GM10248 (cell line): ENCODE measurements at regions not wholly inside any gene's neighbourhood (a gene's known extent, or its start where the extent isn't known, plus 50 kb on each side); places are given as distances from the start of the nearest gene placed in this dataset.

ENCODE experiments used
- CTCF ChIA-PET: fragments of 300-600 bp; sonication (Branson Sonifier 250); formaldehyde crosslinking; extraction: SDS; loops from one replicate; lab custom pipeline; 2021; ENCODE audit warnings: antibody characterized with exemption; lab: Yijun Ruan, JAX
- POLR2A ChIA-PET: fragments of 350-650 bp; sonication (Branson Sonifier 250); formaldehyde crosslinking; extraction: SDS; loops from one replicate; lab custom pipeline; 2020; ENCODE audit warnings: antibody characterized with exemption; lab: Yijun Ruan, JAX
- DNase-seq: peaks from one replicate; pipeline ENCODE4 v3.0.0; 2012; ENCODE audit errors: extremely low spot score
- TF ChIP-seq, protein P1 (sequence below): IDR thresholded peaks from 2 replicates; pipeline ENCODE4 v1.5.1; 2012; ENCODE audit warnings: mild to moderate bottlenecking, low read depth; ENCODE audit errors: extremely low read depth, missing control alignments, control extremely low read depth

DNA sequence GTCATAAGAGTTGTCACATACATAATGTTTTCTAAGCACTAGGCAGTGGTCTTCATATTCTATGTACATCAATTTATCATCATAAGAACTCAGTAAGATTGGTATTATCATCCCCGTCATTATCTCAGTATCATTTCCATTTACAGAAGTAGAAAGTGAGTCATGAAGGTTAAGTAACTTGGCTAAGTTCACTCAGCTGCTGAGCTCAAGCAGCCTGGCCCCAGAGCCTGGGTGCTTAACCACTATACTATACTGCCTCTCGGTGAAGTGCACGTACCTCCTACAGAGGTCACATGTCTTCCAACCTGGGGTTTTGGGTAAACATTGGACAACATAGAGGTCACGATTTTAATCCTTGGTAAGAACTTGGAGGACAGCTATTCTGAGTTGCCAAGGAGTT lies 161.5 kb upstream of the GATB start:
- DNase-seq: no peak
- ChIA-PET CTCF (interaction anchor here (1.2 kb wide), 1 partner anchor 10 kb away, joined by 4 read pairs; no protein-coding TSS in a partner anchor), POLR2A (no interaction called here)
- TF ChIP-seq, protein P1, sequence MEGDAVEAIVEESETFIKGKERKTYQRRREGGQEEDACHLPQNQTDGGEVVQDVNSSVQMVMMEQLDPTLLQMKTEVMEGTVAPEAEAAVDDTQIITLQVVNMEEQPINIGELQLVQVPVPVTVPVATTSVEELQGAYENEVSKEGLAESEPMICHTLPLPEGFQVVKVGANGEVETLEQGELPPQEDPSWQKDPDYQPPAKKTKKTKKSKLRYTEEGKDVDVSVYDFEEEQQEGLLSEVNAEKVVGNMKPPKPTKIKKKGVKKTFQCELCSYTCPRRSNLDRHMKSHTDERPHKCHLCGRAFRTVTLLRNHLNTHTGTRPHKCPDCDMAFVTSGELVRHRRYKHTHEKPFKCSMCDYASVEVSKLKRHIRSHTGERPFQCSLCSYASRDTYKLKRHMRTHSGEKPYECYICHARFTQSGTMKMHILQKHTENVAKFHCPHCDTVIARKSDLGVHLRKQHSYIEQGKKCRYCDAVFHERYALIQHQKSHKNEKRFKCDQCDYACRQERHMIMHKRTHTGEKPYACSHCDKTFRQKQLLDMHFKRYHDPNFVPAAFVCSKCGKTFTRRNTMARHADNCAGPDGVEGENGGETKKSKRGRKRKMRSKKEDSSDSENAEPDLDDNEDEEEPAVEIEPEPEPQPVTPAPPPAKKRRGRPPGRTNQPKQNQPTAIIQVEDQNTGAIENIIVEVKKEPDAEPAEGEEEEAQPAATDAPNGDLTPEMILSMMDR: no peak

DNA sequence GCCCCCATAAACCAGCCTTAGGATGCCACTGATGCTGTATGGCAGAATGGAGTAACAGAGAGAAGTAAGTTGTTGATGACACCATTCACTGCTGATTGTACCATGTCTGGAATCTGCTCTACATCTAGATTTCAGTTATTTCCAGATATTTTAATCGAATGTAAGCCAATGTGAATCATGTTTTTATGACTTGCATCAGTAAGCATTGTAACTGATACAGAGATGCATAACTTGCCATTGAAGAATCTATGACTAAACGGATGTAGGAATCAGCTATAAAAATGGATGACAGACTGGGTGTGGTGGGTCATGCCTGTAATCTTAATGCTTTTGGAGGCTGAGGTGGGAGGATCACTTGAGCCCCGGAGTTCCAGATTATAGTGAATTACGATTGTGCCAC lies 161.0 kb upstream of the GATB start:
- POLR2A ChIA-PET: no interaction called here
- TF ChIP-seq, protein P1: no peak
- CTCF ChIA-PET: interaction anchor here (0.7 to 1.4 kb wide), 3 partner anchors 9 to 119 kb away, joined by 3 to 4 read pairs (median 4); no protein-coding TSS in a partner anchor
- DNase-seq: no peak

DNA sequence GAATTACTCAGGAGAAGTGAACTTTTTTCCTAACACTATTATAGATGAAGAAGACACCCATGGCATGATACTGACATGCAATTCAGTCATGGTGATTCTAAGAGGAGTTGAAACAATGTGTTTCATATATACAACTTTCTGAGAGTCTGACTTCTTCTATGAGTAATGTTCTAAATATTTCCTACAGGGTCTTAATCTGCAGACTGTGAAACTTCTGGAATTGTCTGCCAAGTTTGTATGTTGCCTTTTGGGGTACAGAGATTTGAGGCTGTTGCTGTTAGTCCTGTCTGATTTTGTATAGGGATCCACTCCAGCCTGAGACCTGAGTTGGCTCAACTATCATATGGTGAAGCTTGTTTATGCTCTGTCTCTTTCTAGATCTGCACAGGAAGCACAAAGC lies 160.6 kb upstream of the GATB start:
- CTCF ChIA-PET: interaction anchor here (0.7 to 1.4 kb wide), 3 partner anchors 9 to 119 kb away, joined by 3 to 4 read pairs (median 4); no protein-coding TSS in a partner anchor

DNA sequence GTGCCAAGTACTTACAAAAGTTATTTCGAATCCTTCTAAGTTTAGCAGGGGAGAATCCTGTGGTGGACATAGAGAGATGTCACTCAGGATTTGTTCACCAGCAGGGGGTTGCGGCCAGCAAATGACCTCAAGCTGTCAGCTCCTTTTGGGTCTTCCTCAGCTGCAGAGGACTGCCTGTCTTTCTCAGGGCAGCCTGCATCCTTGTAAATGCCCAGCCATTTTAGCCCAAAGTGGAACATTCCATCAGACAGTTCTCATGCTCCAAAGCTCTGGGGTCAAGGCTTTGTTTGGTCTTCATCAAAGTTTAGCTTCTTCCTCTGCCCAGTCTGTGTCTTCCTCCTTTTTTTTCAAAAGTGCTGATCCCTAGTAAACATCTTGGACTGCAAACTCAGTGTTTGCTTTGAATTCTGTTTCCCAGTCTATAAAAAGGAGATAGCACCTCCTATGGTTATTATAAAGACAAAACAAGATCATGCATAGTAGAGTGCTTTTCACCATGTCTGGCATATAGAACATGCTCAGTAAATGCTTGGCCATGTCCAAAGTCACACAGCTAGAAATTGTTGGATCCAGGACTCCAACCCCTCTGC lies 156.4 kb upstream of the GATB start:
- POLR2A ChIA-PET: no interaction called here

More for the DNA sequence above, 160.6 kb upstream of the GATB start:
- TF ChIP-seq, protein P1: no peak
- POLR2A ChIA-PET: no interaction called here
- no peak for DNase-seq

DNA sequence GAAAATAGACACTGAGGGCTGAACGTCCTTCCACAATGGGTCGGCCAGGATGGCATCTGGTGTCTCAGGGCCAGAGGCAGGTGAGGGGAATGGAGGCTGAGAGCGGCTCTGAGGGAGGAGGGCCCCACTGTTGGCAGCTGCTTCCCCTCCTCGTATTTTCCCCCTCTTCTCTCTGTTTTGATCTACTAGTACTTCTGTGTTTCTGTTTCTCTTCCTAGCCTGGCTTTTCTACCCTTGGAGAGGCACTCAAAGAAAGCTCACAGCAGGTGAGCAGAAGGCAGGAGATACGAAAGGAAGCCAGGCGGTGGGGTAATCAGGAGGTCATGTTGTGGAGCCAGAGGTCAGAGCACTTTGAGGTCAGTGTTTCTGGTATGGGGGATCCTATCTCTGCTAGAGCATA lies 151.8 kb upstream of the GATB start:
- DNase-seq: no peak
- ChIA-PET POLR2A (no interaction called here), CTCF (interaction anchor here (1.0 to 1.3 kb wide), 2 partner anchors 9 to 12 kb away, joined by 3 to 4 read pairs; no protein-coding TSS in a partner anchor)
- TF ChIP-seq, protein P1: no peak

More for the DNA sequence above, 156.4 kb upstream of the GATB start:
- TF ChIP-seq, protein P1: no peak
- CTCF ChIA-PET: interaction anchor here (0.9 to 1.4 kb wide), 5 partner anchors 11 to 114 kb away, joined by 3 to 4 read pairs (median 3); no protein-coding TSS in a partner anchor
- no peak for DNase-seq

DNA sequence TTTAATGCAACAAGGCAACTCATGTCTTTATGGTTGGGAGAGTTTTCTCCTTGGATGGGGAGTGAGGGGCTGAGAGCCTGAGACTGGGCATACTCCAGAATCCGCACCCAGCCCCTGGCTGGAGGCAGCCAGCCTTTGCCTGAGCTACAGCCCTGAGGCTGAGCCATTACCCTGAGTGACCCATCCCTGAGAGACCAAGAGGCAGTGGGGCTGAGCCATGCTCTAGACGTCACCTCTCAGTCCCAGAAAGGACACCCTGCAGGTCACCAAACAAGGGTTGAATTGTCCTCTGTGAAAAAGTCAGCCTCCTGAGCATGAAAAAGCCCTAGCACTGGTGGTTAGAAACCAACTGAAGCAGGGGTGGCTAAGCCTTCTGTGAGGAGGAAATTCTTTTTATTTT lies 151.2 kb upstream of the GATB start:
- ChIA-PET CTCF (interaction anchor here (1.3 kb wide), 1 partner anchor 12 kb away, joined by 3 read pairs; no protein-coding TSS in a partner anchor), POLR2A (no interaction called here)
- TF ChIP-seq, protein P1: no peak
- no peak for DNase-seq
